Breast epithelium (tissue), 4 donors: ENCODE measurements at regions not wholly inside any gene's neighbourhood (a gene's known extent, or its start where the extent isn't known, plus 50 kb on each side); places are given as distances from the start of the nearest gene placed in this dataset.

Experiments used
- DNase-seq, 2 donors: peaks; one replicate each; pipeline ENCODE4 v3.0.0-alpha.2; 2019; ENCODE audit warnings: low spot score in 2 of 2
- H3K27ac ChIP-seq, 2 donors: fragments of 200-600 bp; sonication (generic) in 1 of 2; one replicate each; pipeline ENCODE4 v1.5.1; 2016 to 2019; ENCODE audit warnings: mild to moderate bottlenecking in 1 of 2
- H3K27me3 ChIP-seq, 2 donors: fragments of 200-600 bp; sonication (generic) in 1 of 2; one replicate each; pipeline versions ENCODE4 v1.5.1 to v1.6.0; 2017 to 2019; ENCODE audit warnings: control low read depth in 1 of 2, mild to moderate bottlenecking in 1 of 2
- H3K36me3 ChIP-seq: fragments of 200-600 bp; one replicate; pipeline ENCODE4 v1.5.1; 2019
- H3K4me1 ChIP-seq, 2 donors: fragments of 200-600 bp; sonication (generic); one replicate each; pipeline ENCODE4 v1.5.1; 2016 to 2019; ENCODE audit warnings: control low read depth in 1 of 2
- H3K4me3 ChIP-seq, 3 donors: fragments of 200-600 bp; sonication (generic); 1 replicate in 2 of 3; 2 replicates in 1 of 3; pipeline ENCODE4 v1.5.1; 2016 to 2019; ENCODE audit warnings: mild to moderate bottlenecking in 3 of 3, moderate library complexity in 2 of 3
- H3K9me3 ChIP-seq, 2 donors: fragments of 200-600 bp; sonication (generic) in 1 of 2; one replicate each; pipeline ENCODE4 v1.5.1; 2016 to 2019; ENCODE audit warnings: control low read depth in 1 of 2
- CTCF ChIP-seq, 3 donors: fragments of 450-650 bp; IDR thresholded peaks; one replicate each; pipeline ENCODE4 v1.5.1; 2016 to 2017; ENCODE audit warnings: antibody characterized with exemption in 3 of 3, mild to moderate bottlenecking in 3 of 3, moderate library complexity in 3 of 3
- POLR2A ChIP-seq: fragments of 450-650 bp; IDR thresholded peaks from one replicate; pipeline ENCODE4 v1.6.1; 2016; ENCODE audit warnings: antibody characterized with exemption, mild to moderate bottlenecking, moderate library complexity
- POLR2AphosphoS5 ChIP-seq, 3 donors: sonication (generic); formaldehyde crosslinking; IDR thresholded peaks; one replicate each; pipeline ENCODE4 v1.6.1; 2017; ENCODE audit warnings: antibody characterized with exemption in 3 of 3
- intact Hi-C: fragments of 100-400 bp; cut with DNase I; formaldehyde crosslinking; loops from one replicate; pipeline ENCODE4 v1.15.1; 2023; ENCODE audit warnings: low total_unique reads

GRCh38 chr15:39391230-39391629 is 189.6 kb upstream of the THBS1 start:
- no peaks in the 10 kb centered on the region for H3K4me1 ChIP-seq
- TF ChIP-seq CTCF (IDR thresholded peaks at IDR 0.05) (no peak), POLR2AphosphoS5 (IDR thresholded peaks at IDR 0.05) (no peak), POLR2A (no peak)
- no peak overlapping the region for H3K27ac ChIP-seq
- intact Hi-C loops = no loop called here
- no peak for DNase-seq
- no peaks in the 10 kb centered on the region for H3K9me3 ChIP-seq
- H3K27me3 ChIP-seq = no peaks in the 10 kb centered on the region
- no peaks in the 10 kb centered on the region for H3K36me3 ChIP-seq
- no peak overlapping the region for H3K4me3 ChIP-seq

- Histone ChIP-seq H3K27me3 (no peaks in the 10 kb centered on the region), H3K4me3 (no peak overlapping the region), H3K27ac (no peak overlapping the region), H3K36me3 (no peaks in the 10 kb centered on the region), H3K4me1 (no peaks in the 10 kb centered on the region), H3K9me3 (no peaks in the 10 kb centered on the region)
- intact Hi-C loops = no loop called here
- no peak for DNase-seq
- TF ChIP-seq CTCF (IDR thresholded peaks at IDR 0.05) (no peak), POLR2AphosphoS5 (IDR thresholded peaks at IDR 0.05) (no peak), POLR2A (no peak)
Measured at GRCh38 chr15:39392469-39393047, 188.3 kb upstream of the THBS1 start.

- no peak for TF ChIP-seq CTCF (IDR thresholded peaks at IDR 0.05)
- TF ChIP-seq POLR2A = no peak
- TF ChIP-seq POLR2AphosphoS5 (IDR thresholded peaks at IDR 0.05) = no peak
Measured at GRCh38 chr15:39393575-39394335, 187.1 kb upstream of the THBS1 start.

GRCh38 chr15:39394496-39394895 is 186.4 kb upstream of the THBS1 start:
- DNase-seq = no peak
- Histone ChIP-seq H3K27ac (no peak overlapping the region), H3K4me3 (no peak overlapping the region), H3K36me3 (no peaks in the 10 kb centered on the region), H3K9me3 (no peaks in the 10 kb centered on the region), H3K27me3 (no peaks in the 10 kb centered on the region), H3K4me1 (no peaks in the 10 kb centered on the region)
- intact Hi-C loops = no loop called here
- TF ChIP-seq CTCF (IDR thresholded peaks at IDR 0.05) (no peak), POLR2AphosphoS5 (IDR thresholded peaks at IDR 0.05) (no peak), POLR2A (no peak)

More at GRCh38 chr15:39393575-39394335, 187.1 kb upstream of the THBS1 start:
- Histone ChIP-seq H3K4me3 (no peak overlapping the region), H3K36me3 (no peaks in the 10 kb centered on the region), H3K27me3 (no peaks in the 10 kb centered on the region), H3K27ac (no peak overlapping the region), H3K9me3 (no peaks in the 10 kb centered on the region), H3K4me1 (no peaks in the 10 kb centered on the region)
- intact Hi-C loops = no loop called here
- DNase-seq = no peak

- Histone ChIP-seq H3K9me3 (no peaks in the 10 kb centered on the region), H3K4me1 (no peaks in the 10 kb centered on the region), H3K27me3 (no peaks in the 10 kb centered on the region), H3K27ac (no peak overlapping the region), H3K4me3 (no peak overlapping the region), H3K36me3 (no peaks in the 10 kb centered on the region)
- intact Hi-C loops = no loop called here
- DNase-seq = no peak
- TF ChIP-seq CTCF (IDR thresholded peaks at IDR 0.05) = no peak
- TF ChIP-seq POLR2A = no peak
- no peak for TF ChIP-seq POLR2AphosphoS5 (IDR thresholded peaks at IDR 0.05)
Measured at GRCh38 chr15:39396979-39397615, 183.8 kb upstream of the THBS1 start.
